ENCODE measurements at regions not wholly inside any gene's neighbourhood (a gene's known extent, or its start where the extent isn't known, plus 50 kb on each side); places are given as distances from the start of the nearest gene placed in this dataset.

DNA sequence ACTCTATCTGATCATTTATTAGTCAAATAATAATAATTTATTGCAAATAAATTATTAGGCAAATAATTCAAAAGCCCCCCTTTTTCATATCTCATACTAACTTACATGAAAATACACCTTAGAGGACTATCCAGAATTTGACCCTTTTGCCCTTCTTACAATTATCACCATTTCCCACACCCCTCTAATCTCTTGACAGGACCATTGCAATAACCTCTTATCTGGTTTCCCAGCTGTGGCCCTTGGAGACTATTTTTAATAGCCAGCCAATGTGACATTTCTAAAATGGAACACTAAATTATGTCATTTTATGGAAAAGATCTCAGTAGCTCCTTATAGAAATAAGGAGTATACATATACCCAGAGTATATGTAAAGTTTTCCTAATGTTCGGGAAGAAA lies 588.4 kb upstream of the COX7C start:
- no peak for DNase-seq (ENCODE audit: low spot score)

DNA sequence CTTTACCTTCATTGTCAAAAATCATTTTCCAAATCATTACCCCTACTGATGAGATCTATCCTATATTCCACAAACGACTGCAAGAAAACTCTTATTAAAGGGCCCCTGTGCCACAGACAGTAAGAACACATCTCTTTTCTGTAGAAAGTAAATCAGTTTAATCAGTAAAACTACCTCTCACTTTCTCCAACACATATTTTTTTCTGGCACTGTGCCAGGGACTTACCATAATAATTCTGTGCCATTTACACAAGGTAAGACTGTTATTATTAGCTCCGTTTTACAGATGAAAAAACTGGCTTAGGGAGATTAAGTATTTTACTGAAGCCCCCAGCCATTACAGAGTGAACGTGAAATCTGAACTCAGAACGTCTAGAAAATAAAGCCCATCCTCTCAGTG lies 587.0 kb upstream of the COX7C start:
- no peak for DNase-seq (ENCODE audit: low spot score)

DNA sequence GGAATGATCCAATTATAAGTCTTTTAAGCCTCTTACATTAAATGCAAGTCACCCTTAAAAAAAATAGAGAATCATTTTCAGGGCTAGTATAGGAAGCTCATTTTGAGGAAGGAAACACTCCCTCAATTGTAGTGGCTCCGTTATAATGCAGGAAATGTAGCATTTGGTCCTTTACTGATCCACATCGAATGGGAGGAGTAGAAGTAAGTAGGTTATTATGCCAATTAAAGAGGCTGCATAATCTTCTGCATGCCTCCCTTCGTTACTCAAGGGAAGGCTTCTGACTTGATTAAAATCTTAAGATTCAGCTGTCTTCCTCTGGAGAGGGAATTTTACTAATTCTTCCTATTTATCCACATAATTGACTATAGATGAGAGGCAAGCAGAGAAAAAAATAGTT lies 579.2 kb upstream of the COX7C start:
- DNase-seq (ENCODE audit: low spot score), result no peak

DNA sequence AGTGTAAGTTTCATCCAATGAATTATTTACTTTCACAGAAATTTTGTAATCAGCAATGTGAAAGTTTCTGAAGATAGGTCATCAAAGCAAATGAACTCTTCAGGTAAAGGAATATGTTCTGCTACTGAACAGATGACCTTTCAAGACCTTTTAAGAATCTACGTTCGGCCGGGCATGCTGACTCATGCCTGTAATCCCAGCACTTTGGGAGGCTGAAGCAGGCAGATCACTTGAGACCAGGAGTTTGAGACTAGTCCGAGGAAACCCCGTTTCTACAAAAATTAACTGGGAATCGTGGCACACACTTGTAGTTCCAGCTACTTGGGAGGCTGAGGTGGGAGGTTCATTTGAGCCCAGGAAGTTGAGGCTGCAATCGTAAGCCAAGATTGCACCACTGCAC lies 578.4 kb upstream of the COX7C start:
- no peak for DNase-seq (ENCODE audit: low spot score)

DNA sequence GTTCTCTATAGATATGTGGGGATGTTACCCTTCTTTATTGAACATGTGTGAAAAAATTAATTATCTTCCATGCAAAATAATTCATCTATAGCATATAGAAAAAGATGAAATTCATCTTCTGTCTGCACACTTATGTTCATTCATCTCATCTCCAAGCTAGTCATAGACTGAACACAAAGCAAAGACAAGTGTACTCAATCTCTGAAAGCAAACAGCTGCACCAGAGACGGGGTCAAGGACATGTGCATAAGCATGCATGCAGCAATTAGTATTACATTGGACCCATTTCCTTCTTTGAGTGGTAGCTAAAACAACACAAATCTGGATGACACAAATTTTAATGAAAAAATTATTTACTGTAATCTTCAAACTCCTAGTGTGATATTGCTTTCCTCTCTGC lies 547.0 kb upstream of the COX7C start:
- DNase-seq (ENCODE audit: low spot score), result no peak

DNA sequence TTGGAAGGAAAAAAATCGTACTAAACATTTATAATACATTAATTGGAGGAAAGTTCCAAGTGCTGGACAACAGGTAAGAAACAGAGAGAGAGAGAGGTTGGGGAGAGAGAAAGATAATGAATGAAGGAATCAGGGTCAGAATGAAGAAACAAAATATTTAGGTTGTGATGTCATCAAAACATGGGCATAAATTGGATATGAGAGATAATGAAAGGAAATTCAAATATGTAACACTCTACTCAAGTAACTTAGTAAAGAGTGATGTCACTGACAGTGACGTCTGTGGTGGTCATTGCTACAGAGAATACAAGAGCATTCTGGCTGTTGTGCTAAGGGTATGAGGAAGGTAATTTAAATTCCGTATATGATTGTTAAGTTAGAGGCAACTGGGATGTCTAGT lies 543.4 kb upstream of the COX7C start:
- DNase-seq (ENCODE audit: low spot score), result no peak

DNA sequence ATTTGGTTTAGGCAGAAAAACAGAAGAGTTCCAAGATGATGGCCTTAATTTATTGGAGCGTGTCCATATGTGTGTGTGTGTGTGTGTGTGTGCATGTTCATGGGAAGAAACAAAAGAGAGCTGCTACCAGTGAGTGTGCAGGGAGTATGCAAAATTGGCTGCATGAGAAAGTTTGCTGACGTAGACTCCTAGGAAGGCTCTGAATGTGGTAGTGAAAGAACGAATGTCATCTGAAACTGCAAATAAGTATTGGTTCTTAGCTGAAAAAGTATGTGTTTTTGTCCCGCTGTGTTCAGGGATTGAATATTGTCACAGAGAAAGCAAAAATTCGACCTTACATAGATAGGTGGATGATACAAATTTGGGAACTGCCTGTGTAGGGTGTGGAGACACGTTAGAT lies 542.6 kb upstream of the COX7C start:
- no peak for DNase-seq (ENCODE audit: low spot score)

DNA sequence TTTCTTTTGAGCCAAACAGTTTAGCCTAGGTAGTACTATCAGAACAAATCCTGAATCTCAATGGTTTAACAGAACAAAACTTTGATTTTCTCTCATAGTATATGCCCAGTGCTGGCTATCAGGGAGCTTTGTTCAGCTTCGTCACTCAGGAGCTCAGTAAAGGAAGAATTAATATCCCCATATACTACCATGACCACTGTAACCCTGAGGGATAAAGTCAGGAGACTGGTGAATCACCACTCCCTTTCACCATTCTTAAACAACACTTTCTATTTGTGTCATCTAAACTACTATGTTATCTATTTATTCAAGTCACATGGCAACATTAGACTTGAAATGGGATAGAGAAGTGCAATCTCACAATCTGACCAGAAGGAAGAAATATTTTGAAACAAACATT lies 522.6 kb upstream of the COX7C start:
- DNase-seq (ENCODE audit: low spot score), result no peak

DNA sequence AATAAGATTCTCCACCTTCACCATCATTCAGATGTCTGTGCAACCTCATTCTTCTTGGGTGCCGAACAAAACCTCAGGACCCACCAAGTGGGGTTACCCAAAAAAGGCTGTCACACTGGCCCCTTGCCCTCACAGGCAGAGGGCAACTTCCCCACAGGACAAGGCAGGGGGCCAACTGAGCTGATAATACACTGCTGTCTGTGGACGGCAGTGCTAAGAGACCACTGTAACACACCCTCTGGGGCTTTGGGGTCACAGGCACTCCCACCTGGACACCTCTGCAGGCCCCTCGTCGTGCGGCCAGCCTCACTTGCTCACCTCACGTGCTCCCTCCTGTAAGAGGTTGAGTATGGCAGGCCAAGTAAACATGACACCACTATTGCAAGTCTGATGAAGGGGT lies 515.8 kb upstream of the COX7C start:
- no peak for DNase-seq (ENCODE audit: low spot score)

DNA sequence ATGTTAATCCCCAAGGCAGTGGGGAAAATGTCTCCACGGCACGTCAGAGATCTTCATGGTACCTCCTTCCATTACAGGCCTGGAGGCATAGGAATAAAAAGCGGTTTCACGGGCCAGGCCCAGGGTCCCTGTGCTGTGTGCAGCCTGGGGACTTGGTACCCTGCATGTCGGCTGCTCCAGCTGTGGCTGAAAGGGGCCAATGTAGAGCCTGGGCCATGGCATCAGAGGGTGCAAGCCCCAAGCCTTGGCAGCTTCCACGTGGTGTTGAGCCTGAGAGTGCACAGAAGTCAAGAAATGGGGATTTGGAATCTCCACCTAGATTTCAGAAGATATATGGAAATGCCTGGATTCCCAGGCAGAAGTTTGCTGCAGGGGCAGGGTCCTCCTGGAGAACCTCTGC lies 508.9 kb upstream of the COX7C start:
- DNase-seq (ENCODE audit: low spot score), result no peak

DNA sequence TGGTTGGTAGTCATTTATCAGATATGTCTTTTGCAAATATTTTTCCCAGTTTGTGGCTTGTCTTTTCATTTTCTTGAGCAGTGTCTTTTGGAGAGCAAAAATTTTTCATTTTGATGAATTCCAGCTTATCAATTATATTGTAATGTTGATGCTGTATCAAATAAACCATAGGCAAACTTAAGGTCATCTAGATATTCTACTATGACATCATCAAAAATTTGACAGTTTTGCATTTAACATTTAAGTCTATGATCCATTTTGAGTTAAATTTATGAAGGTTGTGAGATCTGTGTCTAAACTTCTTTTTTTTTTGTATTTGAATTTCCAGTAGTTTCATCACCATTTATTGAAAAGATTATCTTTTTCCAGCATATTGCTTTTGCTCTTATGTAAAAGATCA lies 505.5 kb upstream of the COX7C start:
- no peak for DNase-seq (ENCODE audit: low spot score)

DNA sequence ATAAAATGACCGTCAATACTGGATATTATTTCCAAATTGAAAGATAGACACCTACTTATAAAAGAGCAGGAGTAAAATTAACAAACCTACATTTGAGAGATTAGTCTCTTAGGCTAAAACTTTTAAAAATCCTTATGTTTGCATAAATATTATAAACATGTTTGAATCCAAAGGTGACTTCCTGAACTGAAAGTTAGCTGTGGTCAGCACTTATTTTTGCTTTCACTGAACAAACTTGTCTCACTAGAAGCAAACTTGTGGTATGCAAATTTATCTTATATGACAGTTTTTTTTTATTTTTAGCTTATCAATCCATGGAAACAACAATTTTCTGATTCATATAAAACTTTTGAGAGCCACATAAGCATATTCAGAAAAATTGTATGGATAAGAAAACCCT lies 502.6 kb upstream of the COX7C start:
- no peak for DNase-seq (ENCODE audit: low spot score)

DNA sequence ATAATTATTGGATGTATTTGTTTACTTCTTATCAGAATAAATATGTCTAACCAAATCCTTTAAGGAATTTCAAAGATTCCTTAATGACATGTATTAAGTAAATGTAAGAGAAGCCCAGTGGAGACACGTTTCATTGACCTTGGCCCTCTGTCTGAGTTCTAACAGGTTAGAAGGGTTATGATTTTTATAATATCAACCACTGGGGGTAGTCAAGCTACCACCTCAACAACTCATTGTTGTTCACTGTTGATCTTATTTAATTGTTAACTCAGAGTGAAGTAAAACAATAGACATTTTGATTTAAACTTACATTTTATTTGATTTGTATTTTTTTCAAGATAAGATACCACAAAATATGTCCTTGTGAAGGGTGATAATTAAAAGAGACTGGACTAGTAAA lies 499.2 kb upstream of the COX7C start:
- no peak for DNase-seq (ENCODE audit: low spot score)

DNA sequence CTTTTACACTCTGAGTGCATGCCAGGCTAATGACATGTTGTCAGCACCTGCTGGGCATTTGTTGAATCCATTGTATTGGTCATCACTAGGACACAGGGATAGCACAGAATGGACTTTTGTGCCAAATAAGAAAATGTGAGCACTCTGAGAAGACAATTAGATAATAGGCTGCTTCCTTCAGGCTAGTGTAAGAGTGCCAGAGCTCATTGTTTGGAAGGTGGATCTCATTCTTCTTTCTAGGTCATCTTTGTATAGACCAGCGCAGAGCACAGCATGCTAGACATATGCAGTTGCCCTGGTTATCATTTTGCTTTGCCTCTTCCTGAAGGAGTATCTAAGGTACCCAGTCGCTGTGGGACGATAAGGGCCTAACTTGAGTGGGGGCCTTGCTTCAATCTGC lies 493.4 kb upstream of the COX7C start:
- no peak for DNase-seq (ENCODE audit: low spot score)

DNA sequence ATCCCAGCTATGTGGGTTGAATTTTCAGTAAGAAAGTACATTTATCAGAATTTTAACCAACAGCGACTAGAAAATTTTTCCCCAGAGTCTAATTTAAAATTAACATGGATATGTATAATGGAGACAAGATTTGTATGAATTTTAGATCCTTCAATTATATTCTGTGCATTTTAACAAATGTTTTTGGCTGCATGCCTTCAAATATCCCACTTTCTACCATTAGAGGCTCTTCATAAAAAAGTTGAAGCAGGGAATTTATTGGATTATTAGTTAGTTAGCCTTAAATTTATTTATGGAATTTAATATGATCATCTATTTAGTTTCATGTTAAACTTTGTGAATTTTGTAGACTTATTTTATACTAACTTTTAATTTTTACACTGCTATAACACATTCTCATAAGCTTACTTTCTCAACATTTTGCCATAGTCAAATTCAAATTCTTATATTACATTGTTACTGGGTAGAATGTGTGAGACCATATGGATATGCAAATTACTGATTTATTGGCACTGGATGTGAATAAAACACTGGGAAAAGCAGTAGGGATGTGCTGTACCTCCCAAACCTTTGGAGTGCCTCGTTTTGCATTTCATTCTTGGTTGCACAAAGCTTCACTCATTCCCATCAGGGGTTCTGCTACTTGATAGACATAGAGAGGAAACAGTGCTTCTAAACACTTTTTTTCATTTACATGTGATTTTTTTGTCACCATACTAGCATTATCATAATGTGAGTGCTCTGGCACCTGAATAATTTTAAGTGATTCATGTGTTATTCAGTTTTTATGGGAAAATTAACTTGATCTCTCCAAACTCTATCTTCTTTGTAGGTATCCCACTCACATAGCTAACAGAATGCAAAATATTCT lies 491.8 kb upstream of the COX7C start:
- DNase-seq (ENCODE audit: low spot score), result no peak

DNA sequence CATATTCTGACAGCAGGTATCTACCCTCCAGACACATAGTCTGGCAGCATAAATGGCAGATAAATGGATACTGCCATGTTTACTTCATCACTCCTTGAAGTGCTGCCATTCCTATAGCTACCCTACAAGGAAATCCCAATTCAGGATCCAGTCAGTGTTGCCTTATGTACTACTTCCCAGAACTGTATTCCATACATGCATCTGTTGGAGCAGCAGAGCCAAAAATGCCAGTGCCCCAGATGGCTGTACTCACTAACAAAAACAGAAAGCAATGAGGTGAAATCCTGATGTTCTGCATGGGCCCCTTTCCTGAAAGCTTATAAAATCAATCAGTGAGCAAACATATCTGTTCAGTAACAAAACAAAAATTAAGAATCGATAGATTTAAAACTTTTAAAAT lies 490.0 kb upstream of the COX7C start:
- no peak for DNase-seq (ENCODE audit: low spot score)

DNA sequence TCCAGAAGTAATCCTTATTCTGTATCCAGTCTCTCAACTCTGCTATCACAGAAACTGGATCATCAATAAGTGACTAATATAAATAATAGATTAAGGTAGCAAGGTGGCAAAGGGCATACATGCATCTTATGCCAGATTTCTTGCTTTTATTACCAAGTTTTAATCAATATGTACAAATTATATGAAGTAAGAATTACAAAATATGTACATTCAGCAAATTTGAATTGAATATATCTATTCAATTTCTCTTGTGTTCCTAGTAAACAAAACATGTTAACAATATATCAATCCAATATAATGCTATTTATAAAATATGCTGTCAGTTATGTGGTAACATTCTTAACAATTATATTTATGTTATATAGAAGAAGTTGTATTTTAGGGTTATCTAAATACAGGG lies 488.7 kb upstream of the COX7C start:
- no peak for DNase-seq (ENCODE audit: low spot score)

DNA sequence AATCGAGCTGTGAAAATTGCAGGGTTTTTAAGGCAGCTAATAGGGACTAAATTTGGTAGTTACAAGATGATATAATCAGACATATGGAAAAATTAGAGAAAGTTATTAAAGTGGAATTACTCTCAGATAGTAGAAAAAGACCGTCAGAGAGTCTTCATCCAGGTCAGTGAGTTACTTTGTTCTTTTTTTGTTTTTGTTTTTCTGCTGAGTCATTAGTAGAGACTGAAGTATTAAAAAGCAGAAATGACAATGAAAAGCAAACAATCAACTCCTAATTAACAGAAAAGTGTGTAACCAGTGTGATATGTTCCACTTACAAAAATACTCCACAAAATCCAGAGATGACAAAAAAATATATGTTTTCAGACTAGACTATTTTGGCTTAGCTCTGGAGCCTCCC lies 480.4 kb upstream of the COX7C start:
- no peak for DNase-seq (ENCODE audit: low spot score)

DNA sequence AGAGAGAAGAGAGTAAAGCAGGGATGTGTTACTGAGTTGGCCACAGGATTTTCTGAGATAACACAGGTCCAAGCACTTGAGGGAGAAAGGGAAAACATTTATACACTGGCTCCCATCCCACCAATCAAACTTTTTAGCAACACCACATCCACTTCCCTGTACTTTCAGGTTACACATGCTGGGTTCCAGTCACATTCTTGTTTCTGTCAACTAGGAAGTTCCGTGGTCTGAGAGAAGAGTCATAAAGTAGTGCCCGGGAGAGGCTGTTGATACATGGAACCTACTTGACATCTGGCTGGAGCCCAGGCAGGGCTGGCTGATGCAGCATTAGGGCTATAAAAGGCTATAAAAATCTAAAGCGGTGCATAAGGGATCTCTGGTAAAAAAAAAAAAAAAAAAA lies 473.9 kb upstream of the COX7C start:
- no peak for DNase-seq (ENCODE audit: low spot score)

DNA sequence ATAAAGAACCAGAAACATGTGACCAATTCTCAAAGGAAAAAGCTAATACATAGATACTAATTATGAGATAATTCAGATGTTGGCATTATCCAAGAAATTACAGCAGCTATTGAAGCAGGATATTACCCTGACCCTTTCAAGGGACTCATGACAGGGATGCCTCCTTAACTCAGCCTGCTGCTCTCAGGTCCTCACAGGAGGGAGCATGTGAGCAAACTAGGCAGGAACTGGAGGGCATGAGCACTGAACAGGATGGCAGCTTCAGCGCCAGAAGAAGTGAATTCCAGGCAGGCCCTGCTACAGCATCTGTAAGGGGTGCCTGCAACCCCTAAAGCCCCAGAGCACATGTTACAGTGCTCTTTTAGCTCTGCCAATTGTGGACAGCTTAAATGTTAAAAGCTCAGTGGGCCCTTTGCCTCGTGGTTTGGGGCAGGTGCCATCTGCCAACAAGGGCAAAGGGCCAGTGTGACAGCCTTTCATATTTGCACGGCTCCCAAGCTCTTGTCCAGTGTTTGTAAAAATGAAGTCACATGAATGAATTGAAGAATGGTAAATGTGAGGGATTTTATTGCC lies 464.7 kb upstream of the COX7C start:
- no peak for DNase-seq (ENCODE audit: low spot score)

DNA sequence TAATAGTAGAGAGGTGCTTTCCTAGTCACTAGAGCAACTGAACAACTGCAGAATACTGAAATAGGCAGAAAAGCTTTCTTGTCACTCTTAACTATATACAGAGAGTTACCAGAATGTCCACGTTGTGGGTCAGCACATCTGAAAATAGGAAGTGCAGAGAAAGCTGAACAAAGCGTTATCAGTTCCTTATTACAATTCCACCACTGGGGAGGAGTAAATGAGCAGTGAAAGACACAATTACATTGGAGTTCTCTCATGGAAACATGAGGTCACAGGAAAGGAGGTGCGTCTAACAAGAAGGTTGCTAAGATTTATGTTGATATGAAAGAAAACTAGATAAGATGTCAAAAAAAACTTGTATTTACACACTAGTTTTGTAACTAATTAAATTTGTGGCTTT lies 461.9 kb upstream of the COX7C start:
- no peak for DNase-seq (ENCODE audit: low spot score)

DNA sequence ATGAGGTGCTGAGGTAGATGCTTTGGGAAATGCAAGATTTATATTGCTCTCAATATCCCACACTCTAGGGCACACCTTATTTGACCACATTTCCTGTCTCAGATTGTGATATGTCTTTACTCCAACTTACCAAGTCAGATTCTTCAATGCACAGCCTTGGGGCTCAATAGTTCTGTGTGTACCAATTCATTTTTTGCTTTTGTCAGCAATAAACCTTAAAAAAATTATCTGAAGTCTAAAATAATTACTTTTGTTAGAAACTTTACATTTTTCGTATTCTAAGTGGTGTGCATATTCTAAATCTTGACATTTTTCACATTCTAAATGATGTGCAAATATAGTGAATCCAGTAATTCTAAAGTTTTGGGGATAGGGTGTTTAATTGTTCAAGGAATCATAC lies 447.5 kb upstream of the COX7C start:
- DNase-seq (ENCODE audit: low spot score), result no peak

DNA sequence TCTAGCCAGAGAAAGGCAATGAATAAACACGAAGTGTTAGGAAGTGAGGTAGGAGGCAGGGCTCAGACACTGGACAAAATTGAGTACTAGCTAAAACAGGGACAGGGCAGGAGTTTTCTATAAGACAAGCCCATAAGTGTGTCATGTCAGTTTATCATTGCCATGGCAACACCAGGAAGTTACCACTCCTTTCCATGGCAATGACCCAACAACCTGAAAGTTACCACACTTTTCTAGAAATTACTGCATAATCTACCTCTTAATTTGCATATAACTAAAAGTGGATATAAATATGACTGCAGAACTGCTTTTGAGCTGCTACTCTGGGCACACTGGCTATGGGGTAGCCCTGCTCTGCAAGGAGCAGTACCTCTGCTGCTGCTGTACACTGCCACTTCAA lies 442.5 kb upstream of the COX7C start:
- no peak for DNase-seq (ENCODE audit: low spot score)

DNA sequence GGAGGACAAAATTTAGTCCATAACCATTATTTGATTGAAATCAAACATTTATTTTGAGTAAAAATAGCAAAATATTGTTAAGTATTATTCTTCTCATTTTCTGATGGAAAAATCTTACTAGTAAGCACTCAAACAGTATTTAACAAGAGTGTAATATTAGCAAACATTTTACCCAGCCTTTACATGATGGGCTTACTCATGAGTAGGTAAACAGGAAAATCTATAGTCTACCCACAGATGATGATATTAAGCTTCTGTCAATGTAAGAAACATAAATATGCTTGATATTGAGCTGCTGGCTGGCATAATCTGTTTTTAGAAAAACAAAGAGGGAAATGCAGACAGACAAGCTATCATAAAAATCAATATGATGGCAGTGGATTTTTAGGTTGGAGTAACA lies 418.5 kb upstream of the COX7C start:
- DNase-seq (ENCODE audit: low spot score), result no peak
